Right lung (tissue), 2 donors: ENCODE measurements at regions not wholly inside any gene's neighbourhood (a gene's known extent, or its start where the extent isn't known, plus 50 kb on each side); places are given as distances from the start of the nearest gene placed in this dataset.
"Not testable (repeated sequence)": the region's sequence is repeated elsewhere in the genome, so short reads cannot be mapped to it uniquely, and the experiment has no call there.

Source experiments
- DNase-seq, 2 donors: peaks; one replicate each; pipeline ENCODE4 v3.0.0-alpha.2; 2013

DNA sequence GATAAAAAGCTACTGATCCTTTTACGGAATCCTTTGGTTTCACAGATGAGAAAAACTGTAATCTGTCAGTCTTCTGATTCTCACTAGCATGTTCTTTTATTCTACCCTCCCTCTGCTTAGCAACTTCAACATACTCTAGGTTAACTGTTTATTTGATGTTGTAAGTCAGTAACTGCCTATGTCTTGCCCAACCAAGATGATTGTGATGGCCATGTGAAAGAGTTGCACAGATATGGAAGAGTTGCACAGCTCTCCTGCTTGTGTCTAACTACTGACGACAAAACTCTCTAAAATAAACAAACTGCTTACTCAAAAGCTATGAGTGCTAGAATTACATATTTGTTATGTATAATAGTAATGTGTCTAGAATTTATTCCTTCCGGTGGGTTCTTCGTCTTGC lies 227.3 kb upstream of the DAB2 start:
- no peak for DNase-seq

DNA sequence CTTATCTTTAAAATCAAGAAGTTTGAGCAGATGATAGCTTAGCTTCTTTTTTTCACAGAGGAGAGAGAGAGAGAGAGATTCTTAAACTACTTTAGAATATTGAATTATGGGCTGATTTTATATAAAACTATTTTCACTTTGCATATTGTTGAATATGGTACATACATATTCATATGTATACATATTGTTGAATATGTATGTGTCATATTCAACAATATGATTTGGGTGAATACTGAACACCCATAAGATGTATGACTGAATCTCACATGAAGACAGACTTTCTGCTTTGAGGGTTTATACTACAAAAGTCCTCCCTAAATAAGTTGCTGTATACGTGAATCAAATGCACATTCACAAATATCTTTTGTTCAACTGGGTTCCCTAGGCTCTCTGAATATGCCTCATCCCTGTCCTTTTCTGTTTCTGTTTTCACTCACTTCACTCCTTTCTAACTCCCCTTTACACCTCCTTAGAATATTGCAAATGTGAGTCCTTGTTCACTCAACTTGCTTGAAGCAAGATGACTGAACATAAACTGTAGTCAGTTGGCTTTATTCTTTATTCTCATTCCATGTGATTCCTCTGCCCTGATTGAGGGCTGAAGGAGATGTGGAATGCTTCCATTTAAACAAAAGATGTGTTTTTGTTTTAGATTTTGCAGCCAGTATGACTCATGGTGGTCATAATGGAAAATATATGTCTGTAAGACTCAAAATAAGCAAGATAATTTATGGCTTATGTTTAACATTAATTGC lies 225.4 kb upstream of the DAB2 start:
- no peak for DNase-seq

DNA sequence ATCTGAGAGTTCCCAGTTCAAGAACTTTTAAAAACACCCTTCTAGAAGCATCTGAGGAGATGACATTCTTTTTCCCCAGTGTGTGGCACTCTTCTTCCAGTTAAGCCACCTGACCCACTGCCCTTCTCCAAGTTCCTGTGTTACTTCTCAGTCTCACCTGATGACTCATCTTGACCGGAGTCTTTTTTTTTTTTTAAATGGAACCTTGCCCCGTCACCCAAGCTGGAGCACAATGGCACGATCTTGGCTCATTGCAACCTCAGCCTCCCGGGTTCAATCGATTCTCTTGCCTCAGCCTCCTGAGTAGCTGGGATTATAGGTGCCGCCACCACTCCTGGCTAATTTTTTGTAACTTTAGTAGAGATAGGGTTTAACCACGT lies 224.1 kb upstream of the DAB2 start:
- no peak for DNase-seq

DNA sequence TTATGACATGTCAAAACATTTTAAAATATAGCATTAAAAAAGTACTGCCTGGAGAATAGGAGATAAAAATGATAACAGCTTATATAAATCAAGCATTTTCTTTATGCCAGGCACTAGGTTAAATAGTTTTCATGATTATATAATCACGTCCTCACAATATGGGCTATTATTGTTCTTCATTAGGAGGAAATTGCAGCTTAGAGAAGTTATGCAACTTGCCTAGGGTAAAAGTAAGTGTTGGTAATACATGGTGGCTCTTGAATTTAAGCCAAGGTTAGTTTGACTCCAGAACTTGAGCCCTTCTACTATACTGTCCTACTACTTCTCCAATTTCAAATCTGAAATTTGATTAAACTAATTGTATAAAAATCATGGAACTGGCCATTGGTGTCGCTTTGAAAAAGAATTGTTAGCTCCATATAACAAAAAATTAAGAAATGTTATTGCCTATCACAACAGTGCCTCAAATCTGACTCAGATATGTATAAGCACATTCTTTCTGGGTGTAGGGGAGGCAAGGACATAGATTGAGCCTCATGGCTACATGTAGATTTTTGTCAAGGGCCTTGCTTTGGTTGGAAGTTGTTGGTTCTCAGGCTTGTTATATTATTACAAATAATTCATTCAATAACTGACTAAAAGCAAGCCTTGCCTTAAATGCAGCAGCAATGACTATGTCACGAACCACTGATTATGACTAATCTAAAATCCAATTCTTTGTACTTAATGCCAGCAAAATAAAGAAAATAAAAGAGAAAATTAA lies 223.5 kb upstream of the DAB2 start:
- DNase-seq, result no peak

DNA sequence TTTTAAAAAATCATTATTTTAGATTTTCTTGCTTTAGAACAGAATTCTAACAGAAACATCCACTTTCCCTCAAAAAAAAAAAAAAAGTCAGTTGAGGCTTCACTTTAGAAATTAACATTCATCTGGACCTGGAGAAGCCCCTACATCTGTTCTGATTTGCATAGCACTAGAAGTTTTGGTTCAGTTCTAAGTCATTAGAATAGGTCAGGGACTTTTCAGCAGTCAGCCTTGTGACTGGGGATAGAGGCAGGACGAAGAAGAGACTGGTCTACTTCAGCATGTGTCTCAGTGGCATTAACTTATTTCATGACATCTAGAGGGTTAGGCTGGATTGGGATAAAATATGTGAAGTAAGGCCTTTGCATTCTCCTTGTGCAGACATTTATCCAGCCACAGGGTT lies 215.8 kb upstream of the DAB2 start:
- no peak for DNase-seq

DNA sequence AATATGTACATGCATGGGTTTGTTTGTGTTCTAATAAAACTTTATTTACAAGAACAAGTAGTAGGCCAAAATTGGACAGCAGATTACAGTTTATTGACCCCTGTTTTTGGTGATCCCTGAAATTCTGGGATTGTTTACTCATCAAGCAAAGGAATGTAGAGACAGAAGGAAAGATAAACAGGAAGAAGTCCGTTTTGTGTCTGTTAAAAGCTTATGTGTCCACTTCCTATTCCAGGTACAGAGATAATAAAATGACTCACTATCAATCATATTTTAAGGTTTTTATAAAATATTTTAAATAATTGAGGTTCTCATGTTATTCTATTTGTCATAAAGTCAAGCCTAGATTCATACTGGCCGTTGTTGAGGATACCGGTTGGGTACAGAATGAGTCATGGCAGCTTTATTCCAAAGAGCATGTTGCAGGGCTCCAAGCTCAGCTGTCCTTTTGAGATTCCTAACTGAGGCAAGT lies 214.9 kb upstream of the DAB2 start:
- no peak for DNase-seq

DNA sequence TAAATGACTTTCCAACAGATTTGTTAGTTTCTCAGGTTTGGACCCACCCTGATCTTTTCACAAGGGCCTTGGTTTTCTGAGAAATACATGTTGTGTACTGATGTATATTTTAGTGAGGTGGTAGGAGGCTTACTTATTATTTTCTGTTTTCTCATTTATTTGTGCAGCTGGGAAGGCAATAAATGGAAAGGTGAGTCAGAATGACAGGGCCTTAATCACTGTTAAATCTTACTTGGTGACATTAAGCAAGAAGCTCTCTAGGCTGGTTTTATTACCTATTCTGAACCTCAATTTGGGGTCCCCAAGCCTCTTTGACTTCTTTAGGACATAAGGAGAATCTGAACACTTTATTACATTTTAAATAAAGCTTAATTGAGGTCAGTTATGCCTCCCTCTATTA lies 214.0 kb upstream of the DAB2 start:
- DNase-seq, result no peak

DNA sequence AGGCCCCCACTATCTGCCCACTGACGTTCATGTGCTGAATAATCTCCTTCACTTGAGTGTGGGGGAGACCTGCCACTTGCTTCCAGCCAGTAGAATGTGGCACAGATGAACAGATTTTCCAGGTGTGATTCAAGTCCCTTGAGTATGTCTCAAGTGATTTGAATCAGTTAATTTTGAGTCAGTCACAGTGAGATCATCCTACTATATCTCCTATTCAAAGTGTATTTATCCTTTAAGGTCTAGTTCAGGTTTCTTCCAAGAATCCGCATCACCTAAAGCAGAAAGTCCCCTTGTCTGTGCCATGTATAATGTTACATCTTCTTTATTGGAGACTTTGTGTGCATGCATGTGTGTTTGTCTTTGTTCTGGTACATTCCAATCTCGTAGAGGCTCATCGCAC lies 208.3 kb upstream of the DAB2 start:
- DNase-seq, result no peak

DNA sequence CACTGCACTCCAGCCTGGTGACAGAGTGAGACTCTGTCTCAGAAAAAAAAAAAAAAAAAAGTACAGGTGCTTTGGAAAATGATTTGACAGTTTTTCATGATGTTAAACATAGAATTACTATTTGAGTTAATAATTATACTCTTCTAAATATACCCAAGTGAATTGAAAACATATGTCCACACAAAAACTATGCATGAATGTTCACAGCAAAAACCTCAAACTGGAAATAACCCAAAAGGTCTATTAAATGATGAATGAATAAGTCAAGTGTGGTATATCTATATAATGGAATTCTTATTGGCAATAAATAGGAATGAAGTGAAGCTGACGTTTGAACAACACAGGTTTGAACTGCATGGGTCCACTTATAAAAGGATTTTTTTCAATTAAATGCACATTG lies 207.2 kb upstream of the DAB2 start:
- no peak for DNase-seq

DNA sequence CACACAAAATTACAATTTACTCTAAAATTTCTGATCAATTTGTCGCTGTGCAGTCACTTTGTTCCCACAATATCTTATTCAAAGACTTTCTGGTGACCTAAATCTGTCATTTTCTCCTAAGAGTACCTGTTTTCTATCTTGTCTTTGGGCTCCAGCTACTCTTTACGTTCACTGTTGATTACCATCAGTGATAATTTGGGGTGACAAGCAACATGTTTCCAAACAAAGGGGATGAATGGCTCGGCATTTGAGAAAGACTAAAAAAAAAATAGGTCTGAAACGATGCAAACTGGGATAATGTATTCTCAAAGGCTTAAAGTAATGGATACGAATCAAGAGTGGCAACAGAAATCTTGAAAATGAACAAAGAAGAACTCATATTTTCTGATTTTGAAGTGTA lies 205.2 kb upstream of the DAB2 start:
- no peak for DNase-seq

DNA sequence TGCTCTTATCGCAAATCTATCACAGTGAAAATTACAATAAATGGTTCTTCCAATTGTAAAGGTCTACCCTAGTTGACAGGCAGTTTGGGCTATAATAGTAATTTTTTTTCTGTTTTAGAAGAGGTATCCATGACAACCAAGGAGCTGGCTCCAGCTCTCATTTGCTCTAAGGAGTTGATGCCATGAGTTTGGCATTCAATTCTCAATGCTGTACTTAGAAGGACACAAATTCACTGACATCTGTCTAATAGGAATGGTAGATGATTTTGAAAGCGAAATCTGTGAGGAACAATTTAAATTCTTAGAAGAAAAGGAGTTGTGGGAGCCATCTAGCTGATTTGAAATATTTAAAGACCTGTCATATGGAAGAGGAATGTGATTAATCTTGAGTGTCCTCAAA lies 203.6 kb upstream of the DAB2 start:
- no peak for DNase-seq

DNA sequence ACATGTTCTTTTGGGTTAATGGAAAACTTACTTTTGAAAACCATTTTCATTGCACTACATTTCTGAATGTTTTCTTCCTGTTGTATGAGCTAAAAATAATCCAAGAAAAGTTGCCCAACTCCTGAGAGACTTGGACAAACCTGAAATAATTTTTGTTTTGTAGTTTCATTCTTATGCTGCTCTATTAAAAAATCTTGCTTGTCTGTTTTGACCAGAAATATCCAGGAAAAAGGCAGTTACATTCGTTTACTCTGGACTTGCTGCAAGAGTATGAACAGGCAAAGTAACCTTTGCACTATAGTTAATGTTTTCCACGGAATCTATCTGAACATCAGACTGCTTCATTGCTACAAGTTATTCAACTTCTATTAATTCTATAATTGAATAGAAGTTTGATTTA lies 200.1 kb upstream of the DAB2 start:
- DNase-seq, result no peak

DNA sequence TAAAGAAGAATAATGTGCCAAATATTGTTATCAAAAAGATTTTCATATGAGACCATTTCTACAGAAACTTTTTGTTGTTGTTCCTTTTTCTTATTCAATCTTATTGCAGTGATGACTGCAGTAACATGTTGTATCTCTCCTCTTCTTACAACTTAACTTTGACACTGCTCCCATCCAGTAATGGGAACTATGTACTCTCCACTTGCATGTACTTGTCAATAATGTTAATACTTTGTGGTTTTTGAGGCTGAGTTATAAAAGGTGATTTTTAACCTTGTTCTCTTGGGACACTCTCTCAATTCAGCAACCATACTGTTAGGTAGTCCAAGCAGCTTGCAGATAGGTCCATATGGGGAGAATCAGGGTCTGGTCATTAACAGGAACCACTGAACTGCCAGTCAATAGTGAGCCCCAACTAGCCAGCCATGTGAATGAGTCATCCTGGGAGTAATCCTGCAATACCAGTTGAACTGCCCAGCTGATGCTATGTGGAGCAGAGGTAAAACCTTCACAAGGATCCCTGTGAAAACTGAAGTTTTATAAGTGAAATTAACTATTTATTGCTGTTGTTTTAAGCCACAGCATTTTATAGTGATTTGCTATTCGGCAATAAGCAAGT lies 199.6 kb upstream of the DAB2 start:
- no peak for DNase-seq

DNA sequence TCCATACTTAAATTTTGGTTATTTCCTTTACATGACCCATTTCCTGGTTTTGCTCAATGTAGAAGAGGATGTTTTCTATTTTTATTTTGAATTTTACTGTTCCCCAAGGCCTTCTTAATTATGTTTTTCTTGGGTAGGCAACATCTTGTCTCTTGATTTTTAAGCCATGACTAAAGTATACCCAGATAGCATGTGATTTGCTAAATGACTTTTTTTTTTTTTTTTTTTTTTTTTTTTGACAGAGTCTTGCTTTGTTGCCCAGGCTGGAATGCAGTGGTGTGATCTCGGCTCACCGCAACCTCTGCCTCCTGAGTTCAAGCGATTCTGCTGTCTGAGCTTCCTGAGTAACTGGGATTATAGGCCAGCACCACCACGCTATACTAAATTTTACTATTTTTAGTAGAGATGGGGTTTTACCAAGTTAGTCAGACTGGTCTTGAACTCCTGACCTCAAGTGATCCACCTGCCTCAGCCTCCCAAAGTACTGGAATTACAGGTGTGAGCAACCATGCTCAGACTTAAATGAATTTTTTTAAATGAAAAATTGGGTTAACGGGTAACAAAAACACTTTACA lies 198.6 kb upstream of the DAB2 start:
- no peak for DNase-seq

DNA sequence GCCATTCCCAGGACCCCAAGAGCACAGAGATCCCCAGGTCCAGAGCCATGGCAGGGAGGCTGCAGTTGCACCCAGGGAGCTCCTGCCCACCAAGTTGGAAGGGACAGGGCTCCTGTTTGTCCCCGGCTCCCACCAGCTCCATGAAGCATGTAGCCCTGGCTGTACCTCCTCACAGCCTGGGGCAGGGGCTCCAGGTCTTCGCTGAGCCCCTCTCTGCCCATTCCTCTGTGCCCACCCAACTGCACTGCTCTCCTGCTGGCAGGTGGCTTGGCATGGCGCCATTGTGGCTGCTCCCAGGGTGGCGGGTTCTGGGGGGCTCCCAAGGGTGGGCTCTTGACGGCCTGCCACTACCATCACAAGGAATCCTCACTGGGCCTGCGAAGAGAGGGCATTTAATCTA lies 197.5 kb upstream of the DAB2 start:
- no peak for DNase-seq

DNA sequence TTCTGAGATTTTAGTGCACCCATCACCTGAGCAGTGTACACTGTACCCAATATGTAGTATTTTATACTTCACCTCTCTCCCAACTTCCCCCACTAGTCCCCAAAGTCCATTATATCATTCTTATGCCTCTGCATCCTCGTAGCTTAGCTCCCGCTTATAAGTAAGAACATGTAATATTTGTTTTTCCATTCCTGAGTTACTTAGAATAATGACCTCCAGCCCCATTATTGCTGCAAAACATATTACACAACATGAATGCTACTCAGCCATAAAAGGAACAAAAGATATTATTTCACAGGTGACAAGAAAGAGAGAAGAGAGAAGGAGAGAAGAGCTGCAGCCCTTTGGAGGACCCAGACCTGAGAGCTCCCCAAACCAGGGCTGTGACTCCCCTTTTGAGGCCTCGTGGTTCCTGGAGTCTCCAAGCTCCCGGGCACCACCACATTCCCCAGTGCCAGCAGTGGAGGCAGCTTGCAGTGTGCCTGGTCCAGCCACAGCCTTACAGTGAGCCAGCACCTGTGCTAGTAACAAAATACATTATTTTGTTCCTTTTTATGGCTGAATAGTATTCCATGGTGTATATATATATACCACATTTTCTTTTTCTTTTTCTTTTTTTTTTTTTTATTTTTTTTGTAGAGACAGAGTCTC lies 194.5 kb upstream of the DAB2 start:
- no peak for DNase-seq

DNA sequence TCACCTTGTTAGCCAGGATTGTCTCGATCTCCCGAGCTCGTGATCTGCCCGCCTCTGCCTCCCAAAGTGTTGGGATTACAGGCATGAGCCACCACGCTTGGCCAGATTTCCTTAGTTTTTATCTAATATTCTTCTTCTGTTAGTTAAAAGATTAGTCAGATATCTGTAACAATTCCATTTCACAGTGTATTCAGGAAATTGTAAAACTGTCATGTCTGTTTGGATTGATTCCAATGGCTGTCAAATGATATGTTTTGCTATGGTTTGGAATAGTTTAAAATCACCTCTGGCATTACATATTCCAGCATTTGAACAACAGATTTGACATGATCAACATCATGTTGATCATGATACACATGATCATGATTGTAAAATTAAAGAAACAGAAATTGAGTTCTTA lies 193.6 kb upstream of the DAB2 start:
- DNase-seq, result no peak

DNA sequence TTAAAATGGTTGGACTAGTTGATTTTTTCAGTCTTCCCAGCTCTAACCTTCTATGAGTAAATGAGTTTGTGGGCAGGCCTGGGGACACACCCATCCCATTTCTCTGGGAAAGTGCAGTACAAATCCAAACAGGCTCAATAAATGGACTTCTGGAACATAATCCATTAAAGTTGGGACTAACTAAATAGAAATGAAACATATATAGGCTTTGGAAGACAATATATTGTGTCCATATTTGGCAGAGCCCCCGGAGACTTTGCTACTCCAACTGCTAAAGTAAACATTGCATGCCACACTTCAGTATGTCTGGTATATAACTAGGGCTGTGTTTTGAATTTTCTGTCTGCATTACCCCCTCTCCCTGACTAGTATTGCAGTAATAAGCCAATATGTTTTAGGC lies 191.4 kb upstream of the DAB2 start:
- no peak for DNase-seq

DNA sequence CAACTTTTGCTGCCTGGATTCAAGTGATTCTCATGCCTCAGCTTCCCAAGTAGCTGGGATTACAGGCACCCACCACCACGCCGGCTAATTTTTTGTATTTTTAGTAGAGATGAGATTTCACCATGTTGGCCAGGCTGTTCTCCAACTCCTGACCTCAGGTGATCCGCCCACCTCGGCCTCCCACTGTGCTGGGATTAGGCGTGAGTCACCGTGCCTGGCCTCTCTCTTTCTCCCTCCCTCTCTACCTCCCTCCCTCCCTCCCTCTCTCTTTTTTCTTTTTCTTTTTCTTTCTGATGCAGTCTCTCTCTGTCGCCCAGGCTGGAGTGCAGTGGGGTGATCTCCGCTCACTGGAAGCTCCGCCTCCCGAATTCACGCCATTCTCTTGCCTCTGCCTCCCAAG lies 186.3 kb upstream of the DAB2 start:
- DNase-seq, result not testable (repeated sequence)

DNA sequence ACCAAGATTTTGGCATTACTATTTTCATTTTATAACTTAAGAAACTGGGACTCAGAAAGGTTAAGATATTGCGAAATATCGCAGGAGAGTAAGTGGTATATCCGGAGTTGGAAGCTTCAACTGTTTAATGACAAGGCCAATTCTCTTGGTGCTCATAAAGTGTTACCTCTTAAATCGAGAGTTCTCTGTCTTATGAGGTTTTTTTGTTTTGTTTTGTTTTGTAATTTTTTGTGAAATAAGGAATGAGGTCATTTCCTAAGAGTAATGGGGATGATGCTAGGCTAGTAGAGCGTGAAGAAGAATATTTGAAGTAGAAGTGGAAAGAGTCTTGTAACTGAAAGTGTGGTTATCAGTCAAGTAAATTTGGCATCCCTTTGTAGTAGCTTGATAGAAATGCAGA lies 183.2 kb upstream of the DAB2 start:
- DNase-seq, result peak in 1 of 2 donors; percentile 10

DNA sequence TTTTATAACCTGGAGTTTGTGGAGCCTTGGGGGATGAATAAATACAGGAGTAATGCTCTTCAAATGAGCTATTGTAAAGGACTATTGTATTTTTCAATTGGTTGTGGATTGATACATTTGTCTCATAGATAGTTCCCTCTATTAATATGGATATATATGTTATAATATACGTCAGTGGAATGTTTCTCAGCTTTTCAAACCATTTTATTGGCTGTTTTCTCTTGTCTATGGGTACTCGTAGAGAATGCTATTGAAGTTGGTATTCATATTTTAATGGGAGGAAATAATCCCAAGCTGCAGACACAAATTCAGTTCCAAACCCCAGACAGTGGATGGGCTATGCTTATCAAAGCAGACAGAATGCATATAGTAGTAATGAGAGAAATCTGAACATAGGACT lies 181.8 kb upstream of the DAB2 start:
- DNase-seq, result no peak
